SU-DHL-6 (cell line): ENCODE measurements at regions not wholly inside any gene's neighbourhood (a gene's known extent, or its start where the extent isn't known, plus 50 kb on each side); places are given as distances from the start of the nearest gene placed in this dataset.

Experiments
- H2AFZ ChIP-seq: fragments of 200-600 bp; sonication (generic); 2 replicates; pipeline ENCODE4 v1.6.1; 2014; ENCODE audit warnings: low read depth, mild to moderate bottlenecking, moderate library complexity, mixed read lengths, antibody characterized with exemption, low read length; ENCODE audit not compliant: severe bottlenecking
- H3F3A ChIP-seq: fragments of 200-600 bp; shearing (Covaris generic); 2 replicates; pipeline ENCODE4 v1.6.0; 2016; ENCODE audit warnings: antibody characterized with exemption, mild to moderate bottlenecking; ENCODE audit not compliant: insufficient read depth
- H3K27ac ChIP-seq: fragments of 200-600 bp; sonication (generic); 2 replicates; pipeline ENCODE4 v1.5.1; 2016; ENCODE audit warnings: low read depth, mild to moderate bottlenecking, low read length, moderate library complexity, mixed read lengths
- H3K27me3 ChIP-seq: fragments of 200-600 bp; sonication (generic), shearing (Covaris generic); 2 replicates; pipeline ENCODE4 v1.6.0; 2014; ENCODE audit warnings: mild to moderate bottlenecking, low read length
- H3K36me3 ChIP-seq: fragments of 200-600 bp; sonication (generic); 2 replicates; pipeline ENCODE4 v1.6.1; 2014; ENCODE audit warnings: mild to moderate bottlenecking, low read length, mixed read lengths
- H3K4me2 ChIP-seq: fragments of 300-600, 200-600 bp; shearing (Covaris generic), sonication (generic); 2 replicates; pipeline ENCODE4 v1.6.0; 2014; ENCODE audit warnings: low read length, low read depth, mild to moderate bottlenecking; ENCODE audit not compliant: poor library complexity, severe bottlenecking
- H3K4me3 ChIP-seq: fragments of 200-600 bp; sonication (generic); 2 replicates; pipeline ENCODE4 v1.5.1; 2014; ENCODE audit warnings: antibody characterized with exemption, low read length, mild to moderate bottlenecking, mixed read lengths; ENCODE audit not compliant: insufficient read depth, poor library complexity, severe bottlenecking
- H3K79me2 ChIP-seq: fragments of 200-600 bp; sonication (generic); 2 replicates; pipeline ENCODE4 v1.6.1; 2014; ENCODE audit warnings: mild to moderate bottlenecking, low read length, moderate library complexity; ENCODE audit not compliant: insufficient read depth
- H3K9ac ChIP-seq: fragments of 200-600 bp; sonication (generic); 2 replicates; pipeline ENCODE4 v1.7.0; 2014; ENCODE audit warnings: mild to moderate bottlenecking, low read length
- H3K9me2 ChIP-seq: fragments of 200-600 bp; sonication (generic); replicated peaks from 2 replicates; pipeline ENCODE4 v1.6.1; 2014; ENCODE audit warnings: low read length; ENCODE audit not compliant: insufficient read depth
- H3K9me3 ChIP-seq: fragments of 200-600 bp; sonication (generic); 2 replicates; pipeline ENCODE4 v1.6.1; 2014; ENCODE audit warnings: low read length, mixed read lengths; ENCODE audit not compliant: insufficient read depth
- H4K20me1 ChIP-seq: fragments of 200-600 bp; sonication (generic); 2 replicates; pipeline ENCODE4 v1.6.1; 2014; ENCODE audit warnings: low read depth, mild to moderate bottlenecking, antibody characterized with exemption, low read length, moderate library complexity, mixed read lengths
- EZH2phosphoT487 ChIP-seq: fragments of 200-600 bp; sonication (generic), shearing (Covaris generic); conservative IDR thresholded peaks from 2 replicates; pipeline ENCODE4 v1.6.1; 2018; ENCODE audit warnings: mild to moderate bottlenecking, antibody characterized with exemption, low read length, moderate library complexity, mixed read lengths
- TF ChIP-seq, protein P1 (sequence below): fragments of 200-600 bp; sonication (generic); IDR thresholded peaks from one replicate; pipeline ENCODE4 v1.5.1; 2017; ENCODE audit warnings: antibody characterized with exemption, mild to moderate bottlenecking, low read length, moderate library complexity; ENCODE audit not compliant: insufficient read depth, poor library complexity, severe bottlenecking

DNA sequence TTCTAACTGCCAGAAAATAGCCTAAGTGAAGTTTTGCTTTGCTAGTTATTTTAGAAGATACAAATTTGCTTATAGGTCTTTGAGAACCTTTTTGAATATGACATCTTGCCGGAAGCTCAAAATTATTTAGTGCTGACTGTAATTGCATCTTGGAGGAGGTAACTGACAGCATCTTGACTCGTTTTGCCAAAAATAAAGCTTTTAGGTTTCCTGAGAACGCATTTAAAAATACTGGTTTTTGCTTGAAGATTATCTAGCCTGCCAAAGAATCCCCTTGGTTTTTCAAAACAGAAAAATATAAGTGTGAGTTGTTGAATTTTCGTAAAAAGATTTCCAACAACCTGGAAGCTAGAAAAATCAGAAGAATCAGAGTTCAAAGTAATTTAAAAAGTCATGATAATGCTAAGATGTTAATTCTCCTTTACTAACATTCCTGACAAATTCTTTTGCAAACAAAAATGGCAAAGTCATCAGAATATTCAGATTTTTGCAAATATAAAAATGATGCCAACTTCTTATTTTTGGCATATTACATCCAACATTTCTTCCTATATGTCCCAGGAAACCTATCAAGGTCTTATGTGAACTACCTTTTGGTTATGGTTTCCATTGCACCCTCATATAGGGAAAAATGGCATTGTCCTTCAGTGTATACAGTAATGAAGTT, 178.0 kb upstream of the SLC8A1 start:
- H3K27me3 ChIP-seq = no peaks in the 10 kb centered on the region
- no peak overlapping the region for H3K9ac ChIP-seq
- no peaks in the 10 kb centered on the region for H4K20me1 ChIP-seq
- H3K9me2 ChIP-seq = no peaks in the 10 kb centered on the region
- TF ChIP-seq, protein P1, sequence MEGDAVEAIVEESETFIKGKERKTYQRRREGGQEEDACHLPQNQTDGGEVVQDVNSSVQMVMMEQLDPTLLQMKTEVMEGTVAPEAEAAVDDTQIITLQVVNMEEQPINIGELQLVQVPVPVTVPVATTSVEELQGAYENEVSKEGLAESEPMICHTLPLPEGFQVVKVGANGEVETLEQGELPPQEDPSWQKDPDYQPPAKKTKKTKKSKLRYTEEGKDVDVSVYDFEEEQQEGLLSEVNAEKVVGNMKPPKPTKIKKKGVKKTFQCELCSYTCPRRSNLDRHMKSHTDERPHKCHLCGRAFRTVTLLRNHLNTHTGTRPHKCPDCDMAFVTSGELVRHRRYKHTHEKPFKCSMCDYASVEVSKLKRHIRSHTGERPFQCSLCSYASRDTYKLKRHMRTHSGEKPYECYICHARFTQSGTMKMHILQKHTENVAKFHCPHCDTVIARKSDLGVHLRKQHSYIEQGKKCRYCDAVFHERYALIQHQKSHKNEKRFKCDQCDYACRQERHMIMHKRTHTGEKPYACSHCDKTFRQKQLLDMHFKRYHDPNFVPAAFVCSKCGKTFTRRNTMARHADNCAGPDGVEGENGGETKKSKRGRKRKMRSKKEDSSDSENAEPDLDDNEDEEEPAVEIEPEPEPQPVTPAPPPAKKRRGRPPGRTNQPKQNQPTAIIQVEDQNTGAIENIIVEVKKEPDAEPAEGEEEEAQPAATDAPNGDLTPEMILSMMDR = no peak
- TF ChIP-seq EZH2phosphoT487 = no peak
- H3K79me2 ChIP-seq = no peaks in the 10 kb centered on the region
- no peaks in the 10 kb centered on the region for H3K36me3 ChIP-seq
- H3K4me2 ChIP-seq = no peak overlapping the region
- no peaks in the 10 kb centered on the region for H3F3A ChIP-seq
- H3K9me3 ChIP-seq = no peaks in the 10 kb centered on the region
- H3K27ac ChIP-seq = no peak overlapping the region
- no peak overlapping the region for H3K4me3 ChIP-seq
- no peak overlapping the region for H2AFZ ChIP-seq

DNA sequence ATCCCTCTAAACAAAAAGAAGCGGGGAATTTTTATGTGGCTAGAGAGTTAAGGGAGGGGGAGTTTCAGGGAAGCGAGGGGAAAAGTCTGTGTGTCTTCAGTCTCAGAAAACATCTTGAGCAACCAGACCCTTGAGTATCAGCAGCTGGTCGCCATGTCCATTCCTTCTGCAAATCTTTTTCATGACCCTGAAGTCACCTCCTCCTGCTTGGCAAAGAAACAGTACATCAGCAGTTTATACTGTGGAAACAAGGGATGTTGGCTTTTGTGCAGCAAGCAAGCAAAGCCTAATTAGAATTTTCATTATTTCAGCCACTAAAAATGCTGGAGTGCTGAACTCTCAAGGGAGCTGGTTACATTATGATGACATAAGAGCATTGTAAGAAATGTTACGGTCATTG, 187.4 kb upstream of the SLC8A1 start:
- H3K9ac ChIP-seq = no peak overlapping the region
- no peak overlapping the region for H2AFZ ChIP-seq
- H3K4me3 ChIP-seq = no peak overlapping the region
- no peak overlapping the region for H3K4me2 ChIP-seq
- H3K27me3 ChIP-seq = no peaks in the 10 kb centered on the region
- H4K20me1 ChIP-seq = no peaks in the 10 kb centered on the region; the same call in 1 of the 2 replicates
- no peaks in the 10 kb centered on the region for H3F3A ChIP-seq
- no peak overlapping the region for H3K27ac ChIP-seq
- no peaks in the 10 kb centered on the region for H3K9me3 ChIP-seq
- TF ChIP-seq EZH2phosphoT487 = no peak
- TF ChIP-seq, protein P1 = no peak
- no peaks in the 10 kb centered on the region for H3K36me3 ChIP-seq
- no peaks in the 10 kb centered on the region for H3K79me2 ChIP-seq
- no peaks in the 10 kb centered on the region for H3K9me2 ChIP-seq

DNA sequence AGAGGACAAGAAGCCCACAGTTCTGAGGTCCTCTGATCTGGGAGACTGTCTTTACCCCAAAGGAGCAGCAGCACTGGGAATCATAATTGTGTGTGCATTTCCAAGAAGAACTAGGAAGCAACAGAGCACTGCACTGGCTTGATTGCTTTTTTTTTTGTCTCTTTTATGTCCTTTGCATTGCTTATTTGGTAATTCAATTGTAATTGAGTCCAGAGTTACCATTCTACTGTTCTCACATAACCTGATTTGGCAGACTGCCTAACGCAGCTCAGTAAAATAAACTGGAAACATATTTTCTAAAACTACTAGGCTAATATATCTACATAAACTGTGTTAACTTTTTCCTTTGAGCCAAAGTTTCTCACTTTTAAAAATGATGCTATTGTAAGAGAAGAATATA, 190.3 kb upstream of the SLC8A1 start:
- no peaks in the 10 kb centered on the region for H4K20me1 ChIP-seq
- H3K9ac ChIP-seq = no peak overlapping the region
- H3K9me3 ChIP-seq = no peaks in the 10 kb centered on the region
- H3K79me2 ChIP-seq = no peaks in the 10 kb centered on the region
- TF ChIP-seq EZH2phosphoT487 = no peak
- TF ChIP-seq, protein P1 = no peak
- no peaks in the 10 kb centered on the region for H3K9me2 ChIP-seq
- no peak overlapping the region for H3K27ac ChIP-seq
- no peak overlapping the region for H2AFZ ChIP-seq
- no peak overlapping the region for H3K4me3 ChIP-seq
- no peaks in the 10 kb centered on the region for H3K36me3 ChIP-seq
- H3F3A ChIP-seq = no peaks in the 10 kb centered on the region
- H3K27me3 ChIP-seq = no peaks in the 10 kb centered on the region
- no peak overlapping the region for H3K4me2 ChIP-seq

DNA sequence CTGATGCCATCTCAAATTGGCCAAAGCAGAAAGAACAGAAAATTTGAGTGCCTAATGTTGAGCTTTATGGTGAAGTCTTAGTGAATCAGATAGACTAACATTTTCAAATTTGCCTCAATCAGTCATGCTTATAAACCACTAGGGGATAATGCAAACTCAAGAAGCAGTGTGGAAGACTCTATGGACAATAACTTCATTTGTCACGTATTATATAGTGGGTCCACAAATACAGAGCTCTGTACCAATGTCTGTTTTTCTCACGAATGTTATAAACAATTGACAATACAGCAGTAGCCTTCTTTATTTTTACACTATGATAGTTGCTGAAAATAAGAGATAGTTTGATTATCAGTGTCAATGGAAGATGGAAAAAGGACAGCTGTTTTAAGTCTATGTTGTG, 190.8 kb upstream of the SLC8A1 start:
- Histone ChIP-seq H3K9ac (no peak overlapping the region), H3K27me3 (no peaks in the 10 kb centered on the region), H4K20me1 (no peaks in the 10 kb centered on the region), H3F3A (no peaks in the 10 kb centered on the region), H3K9me3 (no peaks in the 10 kb centered on the region), H3K79me2 (no peaks in the 10 kb centered on the region), H3K27ac (no peak overlapping the region), H3K9me2 (no peaks in the 10 kb centered on the region), H3K4me3 (no peak overlapping the region), H2AFZ (no peak overlapping the region), H3K36me3 (no peaks in the 10 kb centered on the region), H3K4me2 (no peak overlapping the region)
- no peak for TF ChIP-seq EZH2phosphoT487
